Stimulated activated CD8-positive, alpha-beta memory T cell treated with anti-CD3 and anti-CD28 coated beads, Interleukin-12 subunit alpha, Interleukin-12 subunit beta, amount 100 ng/mL, for 1 hour (primary cell): ENCODE measurements at regions not wholly inside any gene's neighbourhood (a gene's known extent, or its start where the extent isn't known, plus 50 kb on each side); places are given as distances from the start of the nearest gene placed in this dataset.
"Not testable (repeated sequence)": the region's sequence is repeated elsewhere in the genome, so short reads cannot be mapped to it uniquely, and the experiment has no call there.

Source experiments
- DNase-seq: peaks from one replicate; pipeline ENCODE4 v3.0.0-alpha.2; 2020; ENCODE audit warnings: low read depth

- DNase-seq = no peak
Measured at GRCh38 chr17:71437166-71437565, 683.7 kb upstream of the SOX9 start.

GRCh38 chr17:71438631-71439146 is 682.1 kb upstream of the SOX9 start:
- DNase-seq = no peak

GRCh38 chr17:71440513-71440912 is 680.3 kb upstream of the SOX9 start:
- DNase-seq = no peak

GRCh38 chr17:71441098-71441497 is 679.7 kb upstream of the SOX9 start:
- no peak for DNase-seq

GRCh38 chr17:71444078-71444477 is 676.7 kb upstream of the SOX9 start:
- DNase-seq = no peak

GRCh38 chr17:71446645-71447437 is 674.0 kb upstream of the SOX9 start:
- no peak for DNase-seq

GRCh38 chr17:71447644-71448043 is 673.2 kb upstream of the SOX9 start:
- no peak for DNase-seq

- not testable (repeated sequence) for DNase-seq
Measured at GRCh38 chr17:71450657-71451056, 670.2 kb upstream of the SOX9 start.

- DNase-seq = no peak
Measured at GRCh38 chr17:71453876-71454422, 666.9 kb upstream of the SOX9 start.

- no peak for DNase-seq
Measured at GRCh38 chr17:71455219-71455618, 665.6 kb upstream of the SOX9 start.

- no peak for DNase-seq
Measured at GRCh38 chr17:71458322-71458721, 662.5 kb upstream of the SOX9 start.

- DNase-seq = no peak
Measured at GRCh38 chr17:71460943-71461342, 659.9 kb upstream of the SOX9 start.

- DNase-seq = no peak
Measured at GRCh38 chr17:71461498-71462169, 659.2 kb upstream of the SOX9 start.

- no peak for DNase-seq
Measured at GRCh38 chr17:71464241-71464640, 656.6 kb upstream of the SOX9 start.

- no peak for DNase-seq
Measured at GRCh38 chr17:71464751-71465150, 656.1 kb upstream of the SOX9 start.

- DNase-seq = no peak
Measured at GRCh38 chr17:71467719-71468118, 653.1 kb upstream of the SOX9 start.

- DNase-seq = no peak
Measured at GRCh38 chr17:71470062-71470461, 650.8 kb upstream of the SOX9 start.

GRCh38 chr17:71472809-71473789 is 647.7 kb upstream of the SOX9 start:
- DNase-seq = no peak

GRCh38 chr17:71477356-71477755 is 643.5 kb upstream of the SOX9 start:
- no peak for DNase-seq

GRCh38 chr17:71480099-71480498 is 640.7 kb upstream of the SOX9 start:
- DNase-seq = no peak

- no peak for DNase-seq
Measured at GRCh38 chr17:71482625-71483024, 638.2 kb upstream of the SOX9 start.

- no peak for DNase-seq
Measured at GRCh38 chr17:71484546-71484945, 636.3 kb upstream of the SOX9 start.
